HCT116 (cell line): ENCODE measurements at regions not wholly inside any gene's neighbourhood (a gene's known extent, or its start where the extent isn't known, plus 50 kb on each side); places are given as distances from the start of the nearest gene placed in this dataset.

ENCODE experiments used
- EZH2 ChIP-seq: fragments of 200-600 bp; sonication (generic); IDR thresholded peaks from 2 replicates; pipeline ENCODE4 v1.6.1; 2017; ENCODE audit warnings: antibody characterized with exemption, mixed run types
- EZH2phosphoT487 ChIP-seq: fragments of 200-600 bp; IDR thresholded peaks from 2 replicates; pipeline ENCODE4 v1.6.1; 2018; ENCODE audit warnings: antibody characterized with exemption, borderline replicate concordance
- FOSL1 ChIP-seq: IDR thresholded peaks from 2 replicates; pipeline ENCODE4 v1.6.1; 2012; ENCODE audit warnings: low read depth
- POLR2A ChIP-seq: IDR thresholded peaks from 2 replicates; pipeline ENCODE4 v1.7.0; 2011; ENCODE audit warnings: borderline replicate concordance; ENCODE audit not compliant: insufficient read depth, insufficient read length; ENCODE audit errors: extremely low read depth
- POLR2AphosphoS5 ChIP-seq: IDR thresholded peaks from 2 replicates; pipeline ENCODE4 v1.6.1; 2011; ENCODE audit warnings: mild to moderate bottlenecking, low read depth, low read length, moderate library complexity
- RAD21 ChIP-seq: IDR thresholded peaks from 2 replicates; pipeline ENCODE4 v1.6.1; 2012; ENCODE audit warnings: low read depth, mild to moderate bottlenecking
- SIN3A ChIP-seq: IDR thresholded peaks from 2 replicates; pipeline ENCODE4 v1.6.1; 2012; ENCODE audit warnings: low read depth
- ZFX ChIP-seq: fragments of 450-650 bp; IDR thresholded peaks from 2 replicates; pipeline ENCODE4 v1.6.1; 2017
- TF ChIP-seq, protein P1 (sequence below), 3 experiments: fragments of 200-600 bp in 1 of 3; sonication (generic) in 1 of 3; IDR thresholded peaks in 2 of 3; conservative IDR thresholded peaks in 1 of 3; 2 replicates each; pipeline ENCODE4 v1.5.1; 2012 to 2017; ENCODE audit warnings: low read depth in 2 of 3, low read length in 2 of 3, antibody characterized with exemption in 1 of 3, borderline replicate concordance in 1 of 3, control low read depth in 1 of 3, mild to moderate bottlenecking in 1 of 3, mixed read lengths in 1 of 3, mixed run types in 1 of 3, moderate library complexity in 1 of 3; ENCODE audit not compliant: insufficient read depth in 1 of 3
- TF ChIP-seq, protein P2 (sequence below): IDR thresholded peaks from 2 replicates; pipeline ENCODE4 v1.6.1; 2011; ENCODE audit warnings: mild to moderate bottlenecking, low read length, moderate library complexity; ENCODE audit not compliant: insufficient replicate concordance; ENCODE audit errors: extremely low read depth
- TF ChIP-seq, protein P3 (sequence below): IDR thresholded peaks from 2 replicates; pipeline ENCODE4 v1.6.1; 2012

DNA sequence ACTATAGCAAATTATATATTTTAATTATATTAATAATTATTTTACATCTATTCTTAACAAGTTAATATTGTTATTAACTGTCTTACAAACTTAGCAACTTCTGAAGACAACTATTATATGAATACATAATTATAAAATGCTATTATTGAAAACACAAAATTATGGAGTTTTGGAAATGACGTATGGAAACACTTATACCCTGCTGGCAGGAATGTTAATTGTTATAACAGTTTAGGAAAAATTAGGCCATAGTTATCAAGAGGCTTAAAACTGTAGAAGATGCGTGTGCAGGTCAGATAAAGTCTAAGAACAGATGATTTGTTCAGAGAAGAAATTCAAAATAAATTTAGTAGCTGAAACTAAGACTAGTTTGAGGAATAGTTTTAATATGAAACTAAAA, 211.7 kb downstream of the FAT4 start:
- TF ChIP-seq, protein P1, sequence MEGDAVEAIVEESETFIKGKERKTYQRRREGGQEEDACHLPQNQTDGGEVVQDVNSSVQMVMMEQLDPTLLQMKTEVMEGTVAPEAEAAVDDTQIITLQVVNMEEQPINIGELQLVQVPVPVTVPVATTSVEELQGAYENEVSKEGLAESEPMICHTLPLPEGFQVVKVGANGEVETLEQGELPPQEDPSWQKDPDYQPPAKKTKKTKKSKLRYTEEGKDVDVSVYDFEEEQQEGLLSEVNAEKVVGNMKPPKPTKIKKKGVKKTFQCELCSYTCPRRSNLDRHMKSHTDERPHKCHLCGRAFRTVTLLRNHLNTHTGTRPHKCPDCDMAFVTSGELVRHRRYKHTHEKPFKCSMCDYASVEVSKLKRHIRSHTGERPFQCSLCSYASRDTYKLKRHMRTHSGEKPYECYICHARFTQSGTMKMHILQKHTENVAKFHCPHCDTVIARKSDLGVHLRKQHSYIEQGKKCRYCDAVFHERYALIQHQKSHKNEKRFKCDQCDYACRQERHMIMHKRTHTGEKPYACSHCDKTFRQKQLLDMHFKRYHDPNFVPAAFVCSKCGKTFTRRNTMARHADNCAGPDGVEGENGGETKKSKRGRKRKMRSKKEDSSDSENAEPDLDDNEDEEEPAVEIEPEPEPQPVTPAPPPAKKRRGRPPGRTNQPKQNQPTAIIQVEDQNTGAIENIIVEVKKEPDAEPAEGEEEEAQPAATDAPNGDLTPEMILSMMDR (IDR thresholded peaks at IDR 0.05 in 2 of 3, conservative IDR thresholded peaks at IDR 0.05 in 1 of 3; ENCODE audit: borderline replicate concordance in 1 of 3, insufficient read depth in 1 of 3, low read depth in 2 of 3, low read length in 2 of 3), result peak in 1 of 3 experiments; percentile 40; a peak in 2 of 6 replicates
- TF ChIP-seq POLR2A, result no peak
- no peak for TF ChIP-seq FOSL1
- TF ChIP-seq POLR2AphosphoS5, result no peak
- no peak for TF ChIP-seq RAD21
- TF ChIP-seq EZH2, result no peak
- TF ChIP-seq, protein P2, sequence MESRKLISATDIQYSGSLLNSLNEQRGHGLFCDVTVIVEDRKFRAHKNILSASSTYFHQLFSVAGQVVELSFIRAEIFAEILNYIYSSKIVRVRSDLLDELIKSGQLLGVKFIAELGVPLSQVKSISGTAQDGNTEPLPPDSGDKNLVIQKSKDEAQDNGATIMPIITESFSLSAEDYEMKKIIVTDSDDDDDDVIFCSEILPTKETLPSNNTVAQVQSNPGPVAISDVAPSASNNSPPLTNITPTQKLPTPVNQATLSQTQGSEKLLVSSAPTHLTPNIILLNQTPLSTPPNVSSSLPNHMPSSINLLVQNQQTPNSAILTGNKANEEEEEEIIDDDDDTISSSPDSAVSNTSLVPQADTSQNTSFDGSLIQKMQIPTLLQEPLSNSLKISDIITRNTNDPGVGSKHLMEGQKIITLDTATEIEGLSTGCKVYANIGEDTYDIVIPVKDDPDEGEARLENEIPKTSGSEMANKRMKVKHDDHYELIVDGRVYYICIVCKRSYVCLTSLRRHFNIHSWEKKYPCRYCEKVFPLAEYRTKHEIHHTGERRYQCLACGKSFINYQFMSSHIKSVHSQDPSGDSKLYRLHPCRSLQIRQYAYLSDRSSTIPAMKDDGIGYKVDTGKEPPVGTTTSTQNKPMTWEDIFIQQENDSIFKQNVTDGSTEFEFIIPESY, result no peak
- TF ChIP-seq EZH2phosphoT487, result no peak
- TF ChIP-seq, protein P3, sequence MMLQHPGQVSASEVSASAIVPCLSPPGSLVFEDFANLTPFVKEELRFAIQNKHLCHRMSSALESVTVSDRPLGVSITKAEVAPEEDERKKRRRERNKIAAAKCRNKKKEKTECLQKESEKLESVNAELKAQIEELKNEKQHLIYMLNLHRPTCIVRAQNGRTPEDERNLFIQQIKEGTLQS, result no peak
- TF ChIP-seq ZFX, result no peak
- TF ChIP-seq SIN3A, result no peak
